ENCODE measurements at regions not wholly inside any gene's neighbourhood (a gene's known extent, or its start where the extent isn't known, plus 50 kb on each side); places are given as distances from the start of the nearest gene placed in this dataset.
"Not testable (repeated sequence)": the region's sequence is repeated elsewhere in the genome, so short reads cannot be mapped to it uniquely, and the experiment has no call there.

DNA sequence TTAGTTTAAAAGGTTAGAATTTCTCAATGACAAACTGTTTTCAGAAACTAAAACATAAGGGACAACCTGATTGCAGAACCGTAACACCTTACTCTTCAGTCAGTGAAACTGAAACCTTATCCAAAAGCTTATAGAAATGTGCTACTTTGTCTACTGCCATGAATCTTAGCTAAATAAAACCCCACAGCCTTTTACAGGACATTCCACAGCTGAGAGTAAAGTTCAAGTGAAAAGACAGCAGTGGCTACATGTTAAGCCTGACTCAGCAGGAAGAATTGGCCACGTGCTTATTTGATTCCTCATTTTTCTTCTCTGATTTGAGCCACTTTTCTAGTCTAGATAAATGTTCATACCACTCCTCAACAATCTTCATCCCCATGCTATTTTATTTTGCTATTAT is 278.7 kb upstream of the ISL1 start:
- H3K36me3 ChIP-seq (ENCODE audit: control insufficient read depth, insufficient read depth, low read length) = no peaks in the 10 kb centered on the region
- H3K4me1 ChIP-seq (ENCODE audit: control insufficient read depth, insufficient read depth, low read length, poor library complexity, severe bottlenecking) = no peaks in the 10 kb centered on the region
- 72 to 92% methylated on average over 1 to 2 of the region's 2 CpGs for WGBS, 2 experiments (ENCODE audit: insufficient coverage in 2 of 2)
- no peaks in the 10 kb centered on the region for H3K9me3 ChIP-seq (ENCODE audit: control insufficient read depth, low read length)
- H3K27ac ChIP-seq (ENCODE audit: low read depth, low read length, severe bottlenecking) = no peak overlapping the region
- H3K4me3 ChIP-seq (ENCODE audit: extremely low read depth, insufficient read depth, low read length, poor library complexity, severe bottlenecking) = no peak overlapping the region

GRCh38 chr5:51109786-51110410 is 273.4 kb upstream of the ISL1 start:
- no peak overlapping the region for H3K4me3 ChIP-seq (ENCODE audit: extremely low read depth, insufficient read depth, low read length, poor library complexity, severe bottlenecking)
- WGBS, 2 experiments (ENCODE audit: insufficient coverage in 2 of 2) = 94% methylated on average over 2 to 3 of the region's 3 CpGs
- H3K27ac ChIP-seq (ENCODE audit: low read depth, low read length, severe bottlenecking) = no peak overlapping the region
- H3K9me3 ChIP-seq (ENCODE audit: control insufficient read depth, low read length) = no peaks in the 10 kb centered on the region
- no peaks in the 10 kb centered on the region for H3K4me1 ChIP-seq (ENCODE audit: control insufficient read depth, insufficient read depth, low read length, poor library complexity, severe bottlenecking)
- no peaks in the 10 kb centered on the region for H3K36me3 ChIP-seq (ENCODE audit: control insufficient read depth, insufficient read depth, low read length)

- Histone ChIP-seq H3K4me3 (ENCODE audit: extremely low read depth, insufficient read depth, low read length, poor library complexity, severe bottlenecking) (no peak overlapping the region), H3K9me3 (ENCODE audit: control insufficient read depth, low read length) (no peaks in the 10 kb centered on the region), H3K4me1 (ENCODE audit: control insufficient read depth, insufficient read depth, low read length, poor library complexity, severe bottlenecking) (no peaks in the 10 kb centered on the region), H3K36me3 (ENCODE audit: control insufficient read depth, insufficient read depth, low read length) (no peaks in the 10 kb centered on the region), H3K27ac (ENCODE audit: low read depth, low read length, severe bottlenecking) (no peak overlapping the region)
Measured at GRCh38 chr5:51131266-51131665, 252.0 kb upstream of the ISL1 start.

- H3K4me3 ChIP-seq (ENCODE audit: extremely low read depth, insufficient read depth, low read length, poor library complexity, severe bottlenecking) = no peak overlapping the region
- WGBS, 2 experiments (ENCODE audit: insufficient coverage in 2 of 2) = 75 to 91% methylated on average over 1 of the region's 2 CpGs
- H3K36me3 ChIP-seq (ENCODE audit: control insufficient read depth, insufficient read depth, low read length) = no peaks in the 10 kb centered on the region
- H3K27ac ChIP-seq (ENCODE audit: low read depth, low read length, severe bottlenecking) = no peak overlapping the region
- no peaks in the 10 kb centered on the region for H3K9me3 ChIP-seq (ENCODE audit: control insufficient read depth, low read length)
- no peaks in the 10 kb centered on the region for H3K4me1 ChIP-seq (ENCODE audit: control insufficient read depth, insufficient read depth, low read length, poor library complexity, severe bottlenecking)
Measured at GRCh38 chr5:51138164-51138563, 245.1 kb upstream of the ISL1 start.

- Histone ChIP-seq H3K36me3 (ENCODE audit: control insufficient read depth, insufficient read depth, low read length) (no peaks in the 10 kb centered on the region), H3K9me3 (ENCODE audit: control insufficient read depth, low read length) (no peaks in the 10 kb centered on the region), H3K27ac (ENCODE audit: low read depth, low read length, severe bottlenecking) (no peak overlapping the region), H3K4me1 (ENCODE audit: control insufficient read depth, insufficient read depth, low read length, poor library complexity, severe bottlenecking) (no peaks in the 10 kb centered on the region), H3K4me3 (ENCODE audit: extremely low read depth, insufficient read depth, low read length, poor library complexity, severe bottlenecking) (no peak overlapping the region)
- whole genome bisulfite sequencing, 2 experiments (ENCODE audit: insufficient coverage in 2 of 2) = 100% methylated on average over 1 of the region's 2 CpGs; no CpG with 5 or more reads in 1 of the 2 experiments
Measured at GRCh38 chr5:51148437-51148836, 234.8 kb upstream of the ISL1 start.

GRCh38 chr5:51156222-51156621 is 227.0 kb upstream of the ISL1 start:
- Histone ChIP-seq H3K27ac (ENCODE audit: low read depth, low read length, severe bottlenecking) (no peak overlapping the region), H3K4me1 (ENCODE audit: control insufficient read depth, insufficient read depth, low read length, poor library complexity, severe bottlenecking) (no peaks in the 10 kb centered on the region), H3K36me3 (ENCODE audit: control insufficient read depth, insufficient read depth, low read length) (no peaks in the 10 kb centered on the region), H3K4me3 (ENCODE audit: extremely low read depth, insufficient read depth, low read length, poor library complexity, severe bottlenecking) (no peak overlapping the region), H3K9me3 (ENCODE audit: control insufficient read depth, low read length) (no peaks in the 10 kb centered on the region)

GRCh38 chr5:51156838-51157237 is 226.4 kb upstream of the ISL1 start:
- Histone ChIP-seq H3K27ac (ENCODE audit: low read depth, low read length, severe bottlenecking) (no peak overlapping the region), H3K4me3 (ENCODE audit: extremely low read depth, insufficient read depth, low read length, poor library complexity, severe bottlenecking) (no peak overlapping the region), H3K4me1 (ENCODE audit: control insufficient read depth, insufficient read depth, low read length, poor library complexity, severe bottlenecking) (no peaks in the 10 kb centered on the region), H3K9me3 (ENCODE audit: control insufficient read depth, low read length) (no peaks in the 10 kb centered on the region), H3K36me3 (ENCODE audit: control insufficient read depth, insufficient read depth, low read length) (no peaks in the 10 kb centered on the region)
- 29 to 45% methylated on average over 7 of the region's 8 CpGs for WGBS, 2 experiments (ENCODE audit: insufficient coverage in 2 of 2)

- Histone ChIP-seq H3K36me3 (ENCODE audit: control insufficient read depth, insufficient read depth, low read length) (no peaks in the 10 kb centered on the region), H3K4me1 (ENCODE audit: control insufficient read depth, insufficient read depth, low read length, poor library complexity, severe bottlenecking) (no peaks in the 10 kb centered on the region), H3K27ac (ENCODE audit: low read depth, low read length, severe bottlenecking) (no peak overlapping the region), H3K4me3 (ENCODE audit: extremely low read depth, insufficient read depth, low read length, poor library complexity, severe bottlenecking) (no peak overlapping the region), H3K9me3 (ENCODE audit: control insufficient read depth, low read length) (no peaks in the 10 kb centered on the region)
- WGBS, 2 experiments (ENCODE audit: insufficient coverage in 2 of 2) = 88 to 91% methylated on average over 3 to 5 of the region's 5 CpGs
Measured at GRCh38 chr5:51159164-51159563, 224.1 kb upstream of the ISL1 start.

GRCh38 chr5:51159606-51160005 is 223.6 kb upstream of the ISL1 start:
- WGBS, 2 experiments (ENCODE audit: insufficient coverage in 2 of 2) = 100% methylated on average over 1 of the region's 2 CpGs; no CpG with 5 or more reads in 1 of the 2 experiments
- H3K4me3 ChIP-seq (ENCODE audit: extremely low read depth, insufficient read depth, low read length, poor library complexity, severe bottlenecking) = no peak overlapping the region

GRCh38 chr5:51162245-51162644 is 221.0 kb upstream of the ISL1 start:
- no peak overlapping the region for H3K27ac ChIP-seq (ENCODE audit: low read depth, low read length, severe bottlenecking)
- H3K4me1 ChIP-seq (ENCODE audit: control insufficient read depth, insufficient read depth, low read length, poor library complexity, severe bottlenecking) = no peaks in the 10 kb centered on the region
- no peaks in the 10 kb centered on the region for H3K36me3 ChIP-seq (ENCODE audit: control insufficient read depth, insufficient read depth, low read length)
- H3K9me3 ChIP-seq (ENCODE audit: control insufficient read depth, low read length) = no peaks in the 10 kb centered on the region
- H3K4me3 ChIP-seq (ENCODE audit: extremely low read depth, insufficient read depth, low read length, poor library complexity, severe bottlenecking) = no peak overlapping the region

More at GRCh38 chr5:51159606-51160005, 223.6 kb upstream of the ISL1 start:
- Histone ChIP-seq H3K27ac (ENCODE audit: low read depth, low read length, severe bottlenecking) (no peak overlapping the region), H3K9me3 (ENCODE audit: control insufficient read depth, low read length) (no peaks in the 10 kb centered on the region), H3K4me1 (ENCODE audit: control insufficient read depth, insufficient read depth, low read length, poor library complexity, severe bottlenecking) (no peaks in the 10 kb centered on the region), H3K36me3 (ENCODE audit: control insufficient read depth, insufficient read depth, low read length) (no peaks in the 10 kb centered on the region)

DNA sequence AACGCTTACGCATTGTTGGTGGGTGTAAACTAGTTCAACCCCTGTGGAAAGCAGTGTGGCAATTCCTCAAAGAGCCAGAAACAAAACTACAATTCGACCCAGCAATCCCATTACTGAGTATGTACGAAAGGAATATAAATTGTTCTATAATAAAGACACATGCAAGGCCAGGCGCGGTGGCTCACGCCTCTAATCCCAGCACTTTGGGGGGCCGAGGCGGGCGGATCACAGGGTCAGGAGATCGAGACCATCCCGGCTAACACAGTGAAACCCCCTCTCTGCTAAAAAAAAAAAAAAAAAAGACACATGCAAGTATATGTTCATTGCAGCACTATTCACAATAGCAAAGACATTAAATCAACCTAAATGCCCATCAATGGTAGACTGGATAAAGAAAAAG is 217.6 kb upstream of the ISL1 start:
- not testable (repeated sequence) for H3K4me3 ChIP-seq (ENCODE audit: extremely low read depth, insufficient read depth, low read length, poor library complexity, severe bottlenecking); H3K27ac ChIP-seq (ENCODE audit: low read depth, low read length, severe bottlenecking); H3K9me3 ChIP-seq (ENCODE audit: control insufficient read depth, low read length); H3K36me3 ChIP-seq (ENCODE audit: control insufficient read depth, insufficient read depth, low read length); H3K4me1 ChIP-seq (ENCODE audit: control insufficient read depth, insufficient read depth, low read length, poor library complexity, severe bottlenecking)
- WGBS, 2 experiments (ENCODE audit: insufficient coverage in 2 of 2) = 100% methylated on average over 3 of the region's 12 CpGs; no CpG with 5 or more reads in 1 of the 2 experiments
